Trophoblast cell (in vitro differentiated cells and primary cell): ENCODE measurements at regions not wholly inside any gene's neighbourhood (a gene's known extent, or its start where the extent isn't known, plus 50 kb on each side); places are given as distances from the start of the nearest gene placed in this dataset.

Experiments
- DNase-seq, 2 donors: peaks; one replicate each; pipeline ENCODE4 v3.0.0-alpha.2; 2016
- H2AFZ ChIP-seq: 2 replicates; pipeline ENCODE4 v1.6.1; 2013; ENCODE audit warnings: low read length, moderate library complexity, mild to moderate bottlenecking; ENCODE audit not compliant: insufficient read depth, poor library complexity
- H2AK5ac ChIP-seq: 2 replicates; pipeline ENCODE4 v1.6.1; 2013; ENCODE audit warnings: mild to moderate bottlenecking, low read length
- H2BK120ac ChIP-seq: 2 replicates; pipeline ENCODE4 v1.6.1; 2013; ENCODE audit warnings: low read length, mild to moderate bottlenecking, moderate library complexity; ENCODE audit not compliant: insufficient read depth, poor library complexity
- H2BK12ac ChIP-seq: 2 replicates; pipeline ENCODE4 v1.6.1; 2013; ENCODE audit warnings: mild to moderate bottlenecking, low read length, moderate library complexity
- H2BK5ac ChIP-seq: 2 replicates; pipeline ENCODE4 v1.6.1; 2013; ENCODE audit warnings: low read length, low read depth, moderate library complexity, mild to moderate bottlenecking; ENCODE audit not compliant: poor library complexity
- H3K14ac ChIP-seq: 2 replicates; pipeline ENCODE4 v1.6.1; 2013; ENCODE audit warnings: mild to moderate bottlenecking, low read length
- H3K18ac ChIP-seq: 2 replicates; pipeline ENCODE4 v1.6.1; 2013; ENCODE audit warnings: mild to moderate bottlenecking, low read length
- H3K23ac ChIP-seq: 2 replicates; pipeline ENCODE4 v1.6.1; 2013; ENCODE audit warnings: low read length
- H3K27ac ChIP-seq: 2 replicates; pipeline ENCODE4 v1.5.1; 2013; ENCODE audit warnings: low read depth, mild to moderate bottlenecking, inconsistent platforms, low read length, moderate library complexity
- H3K27me3 ChIP-seq: 2 replicates; pipeline ENCODE4 v1.6.1; 2013; ENCODE audit warnings: inconsistent platforms, mild to moderate bottlenecking, low read length, moderate library complexity; ENCODE audit not compliant: insufficient read depth
- H3K36me3 ChIP-seq, 2 experiments: 1 replicate in 1 of 2; 2 replicates in 1 of 2; pipeline ENCODE4 v1.6.1; 2013; ENCODE audit warnings: low read length in 2 of 2, mild to moderate bottlenecking in 2 of 2, moderate library complexity in 1 of 2; ENCODE audit not compliant: insufficient read depth in 2 of 2, control insufficient read depth in 1 of 2
- H3K4ac ChIP-seq: 2 replicates; pipeline ENCODE4 v1.6.1; 2013; ENCODE audit warnings: low read depth, mild to moderate bottlenecking, low read length, moderate library complexity
- H3K4me1 ChIP-seq, 2 experiments: 1 replicate in 1 of 2; 2 replicates in 1 of 2; pipeline ENCODE4 v1.6.1; 2013; ENCODE audit warnings: low read length in 2 of 2, mild to moderate bottlenecking in 2 of 2, moderate library complexity in 1 of 2; ENCODE audit not compliant: insufficient read depth in 2 of 2, control insufficient read depth in 1 of 2
- H3K4me2 ChIP-seq: 2 replicates; pipeline ENCODE4 v1.6.1; 2013; ENCODE audit warnings: inconsistent platforms, mild to moderate bottlenecking, low read length, moderate library complexity
- H3K4me3 ChIP-seq: 2 replicates; pipeline ENCODE4 v1.5.1; 2013; ENCODE audit warnings: mild to moderate bottlenecking, low read depth, low read length, inconsistent platforms
- H3K79me1 ChIP-seq: one replicate; pipeline ENCODE4 v1.6.1; 2013; ENCODE audit warnings: low read length
- H3K79me2 ChIP-seq: 2 replicates; pipeline ENCODE4 v1.6.1; 2013; ENCODE audit warnings: low read length, mild to moderate bottlenecking; ENCODE audit not compliant: control insufficient read depth, insufficient read depth, poor library complexity
- H3K9ac ChIP-seq: 2 replicates; pipeline ENCODE4 v1.6.1; 2013; ENCODE audit warnings: mild to moderate bottlenecking, low read length
- H3K9me3 ChIP-seq: 2 replicates; pipeline ENCODE4 v1.6.1; 2013; ENCODE audit warnings: low read depth, mild to moderate bottlenecking, control low read depth, inconsistent platforms, low read length; ENCODE audit not compliant: insufficient read depth
- H4K12ac ChIP-seq: 2 replicates; pipeline ENCODE4 v1.6.1; 2013; ENCODE audit warnings: low read depth, mild to moderate bottlenecking, low read length, moderate library complexity
- H4K8ac ChIP-seq: 2 replicates; pipeline ENCODE4 v1.6.1; 2013; ENCODE audit warnings: low read depth, mild to moderate bottlenecking, low read length, moderate library complexity
- H4K91ac ChIP-seq: one replicate; pipeline ENCODE4 v1.6.1; 2013; ENCODE audit warnings: low read depth, mild to moderate bottlenecking, low read length, moderate library complexity
- WGBS: extraction: QIAGEN DNeasy Blood & Tissue Kit; methylation state at CpG from one replicate; pipeline ENCODE4 v1.1.7; 2013; ENCODE audit warnings: missing lambda C conversion rate; ENCODE audit not compliant: insufficient read length, insufficient coverage; ENCODE audit errors: extremely low coverage; 5-methylcytosine and 5-hydroxymethylcytosine counted together

GRCh38 chr6:14674458-14674857 is 556.9 kb downstream of the CD83 start:
- no peak overlapping the region for H2BK12ac ChIP-seq
- no peak overlapping the region for H3K4me2 ChIP-seq
- H3K79me2 ChIP-seq, result no peaks in the 10 kb centered on the region
- no peak for DNase-seq
- H3K4me3 ChIP-seq, result no peak overlapping the region
- H2BK5ac ChIP-seq, result no peak overlapping the region
- H4K12ac ChIP-seq, result no peak overlapping the region
- H3K9ac ChIP-seq, result no peak overlapping the region
- H3K27ac ChIP-seq, result no peak overlapping the region
- no peak overlapping the region for H2AFZ ChIP-seq
- no peak overlapping the region for H3K18ac ChIP-seq
- no peak overlapping the region for H3K4ac ChIP-seq
- H4K8ac ChIP-seq, result no peak overlapping the region
- H3K79me1 ChIP-seq, result no peaks in the 10 kb centered on the region
- H2BK120ac ChIP-seq, result no peak overlapping the region
- no peaks in the 10 kb centered on the region for H3K27me3 ChIP-seq
- H3K36me3 ChIP-seq, result no peaks in the 10 kb centered on the region
- H3K9me3 ChIP-seq, result no peaks in the 10 kb centered on the region
- H3K14ac ChIP-seq, result no peak overlapping the region
- peaks cover 0 to 2% of the 10 kb centered on the region in 2 experiments for H3K4me1 ChIP-seq
- H3K23ac ChIP-seq, result no peak overlapping the region
- no CpG with 5 or more reads among the region's 4 CpGs for WGBS
- H2AK5ac ChIP-seq, result no peak overlapping the region
- no peak overlapping the region for H4K91ac ChIP-seq

GRCh38 chr6:14674867-14675648 is 557.5 kb downstream of the CD83 start:
- Histone ChIP-seq H4K91ac (no peak overlapping the region), H3K79me2 (no peaks in the 10 kb centered on the region), H3K4me1 (peaks cover 0 to 2% of the 10 kb centered on the region in 2 experiments), H3K9ac (no peak overlapping the region), H4K12ac (no peak overlapping the region), H3K4me3 (no peak overlapping the region), H3K4me2 (no peak overlapping the region), H3K36me3 (no peaks in the 10 kb centered on the region), H2BK120ac (no peak overlapping the region), H3K27me3 (no peaks in the 10 kb centered on the region), H3K27ac (no peak overlapping the region), H3K4ac (no peak overlapping the region), H3K79me1 (no peaks in the 10 kb centered on the region), H2BK12ac (no peak overlapping the region), H3K9me3 (no peaks in the 10 kb centered on the region), H2AK5ac (no peak overlapping the region), H3K23ac (no peak overlapping the region), H3K14ac (no peak overlapping the region), H4K8ac (no peak overlapping the region), H3K18ac (no peak overlapping the region), H2AFZ (no peak overlapping the region), H2BK5ac (no peak overlapping the region)
- no peak for DNase-seq
- no CpG with 5 or more reads among the region's 7 CpGs for WGBS

- Histone ChIP-seq H3K27me3 (no peaks in the 10 kb centered on the region), H4K12ac (no peak overlapping the region), H4K91ac (no peak overlapping the region), H2AK5ac (no peak overlapping the region), H2BK12ac (no peak overlapping the region), H3K79me2 (no peaks in the 10 kb centered on the region), H3K4me1 (peaks cover 0 to 2% of the 10 kb centered on the region in 2 experiments), H3K36me3 (no peaks in the 10 kb centered on the region), H4K8ac (no peak overlapping the region), H3K4me3 (no peak overlapping the region), H3K27ac (no peak overlapping the region), H3K4me2 (no peak overlapping the region), H3K18ac (no peak overlapping the region), H2BK120ac (no peak overlapping the region), H3K79me1 (no peaks in the 10 kb centered on the region), H3K4ac (no peak overlapping the region), H3K23ac (no peak overlapping the region), H2BK5ac (no peak overlapping the region), H3K9ac (no peak overlapping the region), H2AFZ (no peak overlapping the region), H3K14ac (no peak overlapping the region), H3K9me3 (no peaks in the 10 kb centered on the region)
- no CpG with 5 or more reads among the region's 2 CpGs for WGBS
- no peak for DNase-seq
Observed at GRCh38 chr6:14676064-14676463, 558.5 kb downstream of the CD83 start.

- no peak overlapping the region for H4K91ac ChIP-seq
- H2AK5ac ChIP-seq, result no peak overlapping the region
- H3K23ac ChIP-seq, result no peak overlapping the region
- no peak overlapping the region for H2BK12ac ChIP-seq
- no peak overlapping the region for H2BK120ac ChIP-seq
- H3K4me1 ChIP-seq, result no peaks in the 10 kb centered on the region
- H4K12ac ChIP-seq, result no peak overlapping the region
- no peak overlapping the region for H3K18ac ChIP-seq
- no peak for DNase-seq
- WGBS, result no CpG with 5 or more reads among the region's 19 CpGs
- H3K4me3 ChIP-seq, result no peak overlapping the region
- no peak overlapping the region for H3K27ac ChIP-seq
- no peaks in the 10 kb centered on the region for H3K36me3 ChIP-seq
- no peak overlapping the region for H2AFZ ChIP-seq
- H3K9ac ChIP-seq, result no peak overlapping the region
- H3K4ac ChIP-seq, result no peak overlapping the region
- H3K14ac ChIP-seq, result no peak overlapping the region
- H4K8ac ChIP-seq, result no peak overlapping the region
- H3K79me2 ChIP-seq, result no peaks in the 10 kb centered on the region
- H3K4me2 ChIP-seq, result no peak overlapping the region
- H2BK5ac ChIP-seq, result no peak overlapping the region
- no peaks in the 10 kb centered on the region for H3K27me3 ChIP-seq
- no peaks in the 10 kb centered on the region for H3K9me3 ChIP-seq
- no peaks in the 10 kb centered on the region for H3K79me1 ChIP-seq
Observed at GRCh38 chr6:14676977-14677781, 559.6 kb downstream of the CD83 start.
